Adrenal gland (tissue), 5 donors: ENCODE measurements at regions not wholly inside any gene's neighbourhood (a gene's known extent, or its start where the extent isn't known, plus 50 kb on each side); places are given as distances from the start of the nearest gene placed in this dataset.

Source experiments
- POLR2A ChIP-seq, 2 donors: fragments of 450-650 bp; IDR thresholded peaks; one replicate each; pipeline ENCODE4 v1.6.1; 2017; ENCODE audit warnings: antibody characterized with exemption in 2 of 2, mild to moderate bottlenecking in 2 of 2, moderate library complexity in 1 of 2
- TF ChIP-seq, protein P1 (sequence below), 6 experiments: fragments of 450-650 bp in 4 of 6; fragments of 200-600 bp in 2 of 6; sonication (generic) in 1 of 6; IDR thresholded peaks; 1 replicate in 5 of 6; 2 replicates in 1 of 6; pipeline versions ENCODE4 v1.5.1 to v1.8.0; 2016 to 2021; ENCODE audit warnings: antibody characterized with exemption in 6 of 6, mild to moderate bottlenecking in 2 of 6, moderate library complexity in 1 of 6
- donor health status: DM: no; HTN: no; CAD: no.

DNA sequence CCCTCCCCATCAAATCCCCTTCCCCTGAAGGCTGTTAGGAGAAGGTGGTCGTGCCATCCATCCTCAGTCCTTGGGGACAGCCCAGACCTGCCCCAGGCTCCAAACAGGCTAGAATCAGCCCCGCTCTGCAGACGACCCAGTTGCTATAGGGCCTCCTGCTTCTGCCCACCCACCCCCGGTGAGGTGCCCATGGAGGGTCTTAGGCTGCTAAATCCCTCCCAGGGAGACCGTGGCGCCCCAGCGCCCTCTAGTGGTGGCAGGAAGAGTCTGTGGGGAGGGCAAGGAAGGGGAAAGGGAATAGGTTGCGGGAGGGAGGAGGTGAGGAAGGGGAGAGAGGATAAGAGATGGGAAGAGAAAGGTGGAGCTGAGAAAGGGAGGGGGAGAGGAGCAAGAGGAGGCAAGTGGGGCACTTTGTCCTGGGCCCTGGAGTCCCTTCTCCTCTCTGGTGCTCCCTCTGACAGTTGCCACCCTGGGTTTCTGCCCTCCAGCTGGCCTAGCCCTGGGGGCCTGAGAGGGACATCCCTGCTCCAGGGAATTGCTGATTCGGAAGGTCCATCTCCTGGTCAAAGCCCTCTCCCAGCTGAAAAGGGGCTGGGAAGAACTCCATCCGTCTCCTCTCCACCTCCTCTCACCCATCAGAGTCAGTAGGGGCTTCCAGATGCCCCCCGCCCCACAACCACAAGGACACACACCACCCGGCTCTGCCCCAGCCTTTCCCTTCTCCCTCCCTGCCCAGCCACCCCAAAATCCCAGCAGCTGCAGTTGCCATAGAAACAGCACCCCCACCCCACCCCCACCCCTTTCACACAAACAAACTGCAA, 55.4 kb downstream of the CAMK2N1 start:
- TF ChIP-seq, protein P1, sequence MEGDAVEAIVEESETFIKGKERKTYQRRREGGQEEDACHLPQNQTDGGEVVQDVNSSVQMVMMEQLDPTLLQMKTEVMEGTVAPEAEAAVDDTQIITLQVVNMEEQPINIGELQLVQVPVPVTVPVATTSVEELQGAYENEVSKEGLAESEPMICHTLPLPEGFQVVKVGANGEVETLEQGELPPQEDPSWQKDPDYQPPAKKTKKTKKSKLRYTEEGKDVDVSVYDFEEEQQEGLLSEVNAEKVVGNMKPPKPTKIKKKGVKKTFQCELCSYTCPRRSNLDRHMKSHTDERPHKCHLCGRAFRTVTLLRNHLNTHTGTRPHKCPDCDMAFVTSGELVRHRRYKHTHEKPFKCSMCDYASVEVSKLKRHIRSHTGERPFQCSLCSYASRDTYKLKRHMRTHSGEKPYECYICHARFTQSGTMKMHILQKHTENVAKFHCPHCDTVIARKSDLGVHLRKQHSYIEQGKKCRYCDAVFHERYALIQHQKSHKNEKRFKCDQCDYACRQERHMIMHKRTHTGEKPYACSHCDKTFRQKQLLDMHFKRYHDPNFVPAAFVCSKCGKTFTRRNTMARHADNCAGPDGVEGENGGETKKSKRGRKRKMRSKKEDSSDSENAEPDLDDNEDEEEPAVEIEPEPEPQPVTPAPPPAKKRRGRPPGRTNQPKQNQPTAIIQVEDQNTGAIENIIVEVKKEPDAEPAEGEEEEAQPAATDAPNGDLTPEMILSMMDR (IDR thresholded peaks at IDR 0.05): peak; percentile 54 to 86 (median 72)
- TF ChIP-seq POLR2A (IDR thresholded peaks at IDR 0.05): no peak
